ENCODE measurements at regions not wholly inside any gene's neighbourhood (a gene's known extent, or its start where the extent isn't known, plus 50 kb on each side); places are given as distances from the start of the nearest gene placed in this dataset.

GRCh38 chr5:31100781-31101310 lies 92.6 kb upstream of the CDH6 start:
- Histone ChIP-seq H3K9me3 (no peaks in the 10 kb centered on the region), H3K4me1 (peaks cover 0 to 6% (median 4%) of the 10 kb centered on the region in 4 donors), H3K27me3 (no peaks in the 10 kb centered on the region), H3K27ac (replicated peaks in 1 of 4) (no peak overlapping the region), H3K4me3 (no peak overlapping the region), H3K36me3 (no peaks in the 10 kb centered on the region)
- no peak for TF ChIP-seq POLR2AphosphoS5 (IDR thresholded peaks at IDR 0.05)
- TF ChIP-seq CTCF (IDR thresholded peaks at IDR 0.05): no peak
- TF ChIP-seq POLR2A (IDR thresholded peaks at IDR 0.05; ENCODE audit: low read depth): no peak
- TF ChIP-seq EP300 (IDR thresholded peaks at IDR 0.05): no peak
- intact Hi-C loops (cut with DNase I): no loop called here
- DNase-seq (ENCODE audit: extremely low spot score): no peak
- 69% methylated on average over 5 of the region's 5 CpGs for WGBS

GRCh38 chr5:31100047-31100575 lies 93.4 kb upstream of the CDH6 start:
- no peaks in the 10 kb centered on the region for H3K36me3 ChIP-seq
- H3K9me3 ChIP-seq: no peaks in the 10 kb centered on the region
- peaks cover 0 to 6% (median 4%) of the 10 kb centered on the region in 4 donors for H3K4me1 ChIP-seq
- no peaks in the 10 kb centered on the region for H3K27me3 ChIP-seq
- no peak overlapping the region for H3K4me3 ChIP-seq
- H3K27ac ChIP-seq (replicated peaks in 1 of 4): no peak overlapping the region
- no peak for DNase-seq (ENCODE audit: extremely low spot score)
- intact Hi-C loops (cut with DNase I): no loop called here
- TF ChIP-seq POLR2A (IDR thresholded peaks at IDR 0.05; ENCODE audit: low read depth) (no peak), CTCF (IDR thresholded peaks at IDR 0.05) (no peak), POLR2AphosphoS5 (IDR thresholded peaks at IDR 0.05) (no peak), EP300 (IDR thresholded peaks at IDR 0.05) (no peak)
- WGBS: 72% methylated on average over 6 of the region's 6 CpGs

- whole genome bisulfite sequencing: 77% methylated on average over 4 of the region's 4 CpGs
- peaks cover 0 to 6% (median 4%) of the 10 kb centered on the region in 4 donors for H3K4me1 ChIP-seq
- no peaks in the 10 kb centered on the region for H3K36me3 ChIP-seq
These were observed 94.7 kb upstream of the CDH6 start for GRCh38 chr5:31098811-31099210.

GRCh38 chr5:31097851-31098250 lies 95.6 kb upstream of the CDH6 start:
- no peak for DNase-seq (ENCODE audit: extremely low spot score)
- TF ChIP-seq CTCF (IDR thresholded peaks at IDR 0.05): no peak
- TF ChIP-seq EP300 (IDR thresholded peaks at IDR 0.05): no peak
- no peak for TF ChIP-seq POLR2A (IDR thresholded peaks at IDR 0.05; ENCODE audit: low read depth)
- no peak for TF ChIP-seq POLR2AphosphoS5 (IDR thresholded peaks at IDR 0.05)
- H3K27ac ChIP-seq (replicated peaks in 1 of 4): no peak overlapping the region
- H3K4me1 ChIP-seq: peaks cover 0 to 6% (median 4%) of the 10 kb centered on the region in 4 donors
- H3K27me3 ChIP-seq: no peaks in the 10 kb centered on the region
- H3K9me3 ChIP-seq: no peaks in the 10 kb centered on the region
- no peaks in the 10 kb centered on the region for H3K36me3 ChIP-seq
- no peak overlapping the region for H3K4me3 ChIP-seq
- intact Hi-C loops (cut with DNase I): no loop called here

More at GRCh38 chr5:31098811-31099210, 94.7 kb upstream of the CDH6 start:
- TF ChIP-seq EP300 (IDR thresholded peaks at IDR 0.05): no peak
- TF ChIP-seq CTCF (IDR thresholded peaks at IDR 0.05): no peak
- no peak for TF ChIP-seq POLR2A (IDR thresholded peaks at IDR 0.05; ENCODE audit: low read depth)
- TF ChIP-seq POLR2AphosphoS5 (IDR thresholded peaks at IDR 0.05): no peak
- no peak for DNase-seq (ENCODE audit: extremely low spot score)
- Histone ChIP-seq H3K9me3 (no peaks in the 10 kb centered on the region), H3K4me3 (no peak overlapping the region), H3K27me3 (no peaks in the 10 kb centered on the region), H3K27ac (replicated peaks in 1 of 4) (no peak overlapping the region)
- intact Hi-C loops (cut with DNase I): no loop called here
